Endothelial cell of umbilical vein (primary cell): ENCODE measurements at regions not wholly inside any gene's neighbourhood (a gene's known extent, or its start where the extent isn't known, plus 50 kb on each side); places are given as distances from the start of the nearest gene placed in this dataset.

Experiments
- CTCF ChIP-seq, 2 donors: IDR thresholded peaks; 1 replicate in 1 of 2; 2 replicates in 1 of 2; pipeline ENCODE4 v1.5.1; 2011; ENCODE audit warnings: low read length in 2 of 2, mild to moderate bottlenecking in 2 of 2, moderate library complexity in 2 of 2, control low read depth in 1 of 2, inconsistent platforms in 1 of 2, low read depth in 1 of 2; ENCODE audit not compliant: insufficient read depth in 1 of 2; ENCODE audit errors: extremely low read depth in 1 of 2
- POLR2A ChIP-seq: IDR thresholded peaks from 2 replicates; pipeline ENCODE4 v1.6.1; 2012; ENCODE audit warnings: low read depth, mild to moderate bottlenecking, control low read depth, low read length

- peak; percentile 49 for TF ChIP-seq POLR2A
- no peak for TF ChIP-seq CTCF (IDR thresholded peaks at IDR 0.05; ENCODE audit: extremely low read depth in 1 of 2, insufficient read depth in 1 of 2, low read depth in 1 of 2, low read length in 2 of 2)
These were observed 194.6 kb upstream of the KRR1 start for GRCh38 chr12:75705749-75706711.
